ENCODE measurements at regions not wholly inside any gene's neighbourhood (a gene's known extent, or its start where the extent isn't known, plus 50 kb on each side); places are given as distances from the start of the nearest gene placed in this dataset.

DNA sequence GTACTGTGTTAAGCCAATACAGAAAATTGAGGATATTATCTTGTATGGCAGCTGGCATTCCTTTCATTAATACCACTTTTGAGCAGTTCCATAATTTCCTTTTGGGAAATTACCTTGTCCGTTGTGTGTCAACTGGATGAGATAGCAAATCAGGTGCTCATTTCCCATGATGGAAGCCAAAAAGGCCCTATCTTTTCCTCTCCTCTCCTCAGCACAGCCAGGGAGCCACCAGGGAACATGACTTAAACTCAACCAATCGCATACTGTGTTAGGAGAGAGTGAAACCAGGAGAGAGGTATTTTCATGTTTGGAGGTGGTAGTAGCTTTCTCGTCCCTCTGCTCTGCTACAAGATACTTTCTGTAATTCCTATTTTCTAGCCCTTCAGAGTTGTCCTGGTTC, 96.1 kb upstream of the TOX3 start:
- no peak for DNase-seq

DNA sequence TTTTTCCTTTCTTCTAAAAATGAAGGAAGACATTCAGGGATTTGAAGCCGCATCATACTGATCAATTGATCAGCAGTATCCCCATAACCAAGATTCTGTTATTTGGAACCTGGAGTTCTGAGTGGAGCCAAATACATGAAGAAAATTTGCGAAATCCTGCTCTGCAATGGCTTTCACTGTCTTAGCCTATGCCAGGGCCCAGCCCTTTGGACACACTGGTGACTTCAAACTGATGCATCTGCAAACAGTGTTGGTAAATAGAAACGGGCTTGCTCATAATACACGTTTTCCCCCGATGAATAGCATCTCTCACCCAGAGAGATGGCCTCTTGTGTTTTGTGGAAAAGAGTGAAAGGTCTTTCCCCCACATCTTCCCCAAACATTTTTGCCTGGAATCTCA, 87.6 kb upstream of the TOX3 start:
- no peak for DNase-seq

DNA sequence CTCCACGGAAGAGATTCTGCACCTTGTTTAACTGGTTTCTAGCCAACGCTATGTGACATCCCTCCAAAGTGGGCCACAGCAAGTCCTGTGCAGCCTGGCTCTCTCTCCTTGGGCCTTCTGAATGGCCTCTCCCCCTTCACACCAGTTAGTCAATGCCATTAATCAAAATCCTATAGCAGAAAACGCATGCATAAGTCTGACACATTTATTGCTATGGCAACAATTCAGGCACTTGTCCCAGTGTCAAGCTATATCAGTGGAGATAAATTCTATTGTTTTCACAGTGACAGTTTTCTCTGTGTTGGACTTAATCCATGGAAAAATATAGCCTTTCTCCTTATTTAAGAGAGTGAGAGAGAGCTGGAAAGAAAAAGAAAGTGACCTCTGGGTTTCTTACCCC, 87.2 kb upstream of the TOX3 start:
- DNase-seq: no peak

DNA sequence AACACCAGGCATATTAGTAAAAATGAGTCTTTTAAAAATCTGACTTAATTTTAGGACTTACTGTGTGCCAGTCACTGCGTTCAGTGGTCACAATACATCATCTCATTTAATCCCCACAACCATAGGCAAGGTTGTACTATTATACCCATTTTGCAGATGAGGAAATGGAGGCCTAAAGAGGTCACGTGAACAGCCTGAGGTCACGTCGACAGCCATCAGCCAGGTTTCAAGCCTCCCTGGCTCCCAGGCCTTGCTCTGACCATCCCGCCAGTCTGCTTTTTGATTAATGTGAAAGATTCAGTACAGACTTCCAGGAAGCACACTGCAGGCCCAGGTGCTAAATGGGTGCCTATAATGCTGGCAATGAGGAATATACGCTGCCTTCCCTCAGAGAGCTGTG, 86.3 kb upstream of the TOX3 start:
- DNase-seq: no peak

DNA sequence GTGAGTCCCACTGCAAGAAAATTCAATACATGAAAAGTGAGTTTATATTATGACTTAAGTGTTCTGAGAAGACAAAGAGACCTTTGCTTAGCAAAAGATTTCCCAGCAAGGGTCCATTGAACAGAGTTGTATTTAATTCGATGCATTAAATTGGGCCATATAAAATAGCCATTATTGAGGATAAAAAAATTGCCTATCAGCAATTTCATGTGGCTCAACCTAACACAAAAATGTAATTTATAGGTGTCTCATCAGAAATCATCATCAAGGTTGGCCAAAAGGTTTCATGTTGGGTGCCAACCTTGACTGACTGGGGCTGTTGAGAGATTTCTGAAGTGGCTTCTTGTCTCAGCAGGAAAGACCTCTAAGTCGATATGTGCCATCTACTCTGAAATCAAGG, 84.8 kb upstream of the TOX3 start:
- DNase-seq: no peak

DNA sequence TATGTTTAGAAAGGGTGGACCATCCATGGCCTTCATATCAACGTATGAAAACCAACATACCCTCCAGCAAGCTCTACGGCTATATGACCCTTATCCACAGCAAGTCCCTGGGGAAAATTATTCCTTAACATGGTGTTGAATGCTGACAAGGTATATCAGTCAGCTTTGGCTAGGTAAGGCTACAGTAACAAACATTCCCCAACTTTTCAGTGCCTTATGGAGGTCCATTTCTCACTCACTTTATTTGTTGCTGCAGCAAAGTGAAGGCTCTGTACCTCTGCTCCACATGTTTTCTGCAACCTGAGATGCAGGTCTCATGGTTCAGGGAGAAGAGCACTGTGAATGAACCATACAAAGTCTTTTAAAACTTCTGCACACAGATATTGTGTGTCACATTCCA, 83.8 kb upstream of the TOX3 start:
- DNase-seq: no peak

DNA sequence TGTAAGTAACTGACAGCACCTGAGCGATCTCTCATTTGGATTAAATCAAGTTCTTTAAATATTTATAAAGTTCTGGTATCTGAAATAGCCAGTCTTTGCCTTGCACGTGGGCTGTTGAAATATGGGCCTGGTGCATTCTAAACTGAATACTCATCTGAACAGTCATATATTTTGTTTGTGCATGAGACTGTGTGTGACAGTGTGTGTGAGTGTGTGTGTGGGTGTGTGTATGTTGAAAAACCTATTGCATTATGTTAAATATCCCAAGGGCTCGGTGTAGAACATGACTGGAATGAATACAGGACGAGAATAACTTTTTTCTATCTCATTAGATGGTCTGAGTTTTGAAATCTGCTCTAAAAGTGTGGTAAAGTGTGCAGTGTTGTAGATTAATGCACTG, 82.4 kb upstream of the TOX3 start:
- DNase-seq: no peak

DNA sequence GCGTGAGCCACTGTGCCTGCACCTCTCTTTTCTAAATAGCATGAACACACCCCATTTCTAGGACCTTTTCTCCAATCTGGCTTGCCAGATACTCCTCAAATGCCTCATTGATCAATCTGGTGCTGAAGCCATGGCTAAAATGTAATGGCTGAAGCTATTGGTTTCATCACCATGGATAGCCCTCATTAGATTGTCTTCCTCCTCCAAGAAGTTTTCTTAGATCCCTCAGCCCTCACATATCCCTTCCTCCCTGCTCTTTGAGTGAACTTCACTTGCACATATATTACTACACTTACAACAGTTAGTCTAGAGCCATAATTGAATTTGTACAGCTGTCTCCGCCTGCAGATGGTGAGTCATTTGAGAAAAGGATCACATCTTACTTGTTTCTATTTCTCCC, 77.9 kb upstream of the TOX3 start:
- DNase-seq: no peak

DNA sequence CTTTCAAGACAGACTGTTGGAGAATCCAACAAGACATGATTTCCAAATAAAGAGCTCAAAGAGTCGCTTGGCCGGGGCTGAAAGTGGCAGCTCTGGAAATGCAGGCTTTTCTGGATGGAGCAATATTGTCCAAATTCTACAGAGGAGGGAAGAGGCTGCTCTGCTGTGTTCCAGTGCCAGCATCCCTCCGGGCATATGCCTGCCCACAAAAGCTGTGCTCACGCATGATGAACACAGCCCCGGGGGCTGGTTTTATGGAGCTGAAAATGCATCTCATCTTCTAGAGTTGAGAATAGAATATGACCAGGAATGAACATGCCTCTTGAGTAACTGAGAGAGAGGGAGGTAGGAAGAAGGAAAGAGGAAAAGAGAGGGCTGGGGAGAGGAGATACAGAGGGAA, 74.7 kb upstream of the TOX3 start:
- no peak for DNase-seq

DNA sequence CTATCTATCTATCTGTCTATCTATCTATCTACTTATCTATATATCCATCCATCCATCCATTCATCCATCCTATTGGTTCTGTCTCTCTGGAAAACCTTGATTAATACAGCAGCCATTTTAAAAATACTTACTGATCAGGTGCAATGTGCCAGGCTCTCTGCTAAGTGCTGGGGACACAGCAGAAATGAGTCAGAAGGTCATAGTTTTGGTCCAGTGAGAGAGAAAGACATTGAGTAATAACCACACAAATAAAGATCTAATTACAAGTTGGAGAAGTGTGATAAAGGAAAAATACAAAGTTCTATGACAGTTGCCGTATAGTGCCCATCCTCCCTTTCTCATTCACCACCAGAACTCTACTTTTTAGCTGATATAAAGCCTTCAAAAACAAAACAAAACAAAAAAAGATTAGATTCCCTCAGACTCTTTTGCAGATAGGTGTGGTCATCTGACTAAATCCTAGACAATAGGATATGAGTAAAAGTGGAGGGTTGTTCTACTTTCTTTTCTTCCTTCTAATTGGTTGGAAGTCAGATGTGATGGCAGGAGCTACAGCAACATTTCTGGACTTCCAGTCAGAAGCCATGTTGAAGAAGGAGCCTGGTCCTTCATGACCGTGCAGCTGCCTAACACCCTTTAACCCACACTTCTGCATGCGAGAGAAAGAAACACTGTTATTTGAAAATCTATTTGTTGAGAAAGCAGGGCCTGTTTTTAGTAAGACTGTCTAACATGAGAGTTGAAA, 72.0 kb upstream of the TOX3 start:
- DNase-seq: no peak

DNA sequence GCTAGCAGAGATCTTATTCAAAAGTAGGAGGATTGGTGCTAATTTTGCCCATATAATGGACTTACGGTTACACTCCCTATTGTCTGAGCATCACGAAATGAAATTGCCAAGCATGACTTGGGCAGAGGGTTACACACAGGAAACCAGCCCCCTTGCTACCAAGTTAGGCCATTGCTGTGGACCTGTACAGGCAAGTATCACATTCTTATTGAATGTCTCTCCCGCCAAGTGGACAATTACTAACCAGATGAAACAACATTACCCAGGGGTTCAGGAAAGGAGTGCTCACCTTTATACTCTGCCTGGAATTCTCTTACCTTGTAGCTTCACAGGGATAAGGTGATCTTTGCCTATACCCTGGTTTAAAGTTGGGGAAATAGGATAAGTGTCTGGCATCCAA, 70.6 kb upstream of the TOX3 start:
- DNase-seq: no peak

DNA sequence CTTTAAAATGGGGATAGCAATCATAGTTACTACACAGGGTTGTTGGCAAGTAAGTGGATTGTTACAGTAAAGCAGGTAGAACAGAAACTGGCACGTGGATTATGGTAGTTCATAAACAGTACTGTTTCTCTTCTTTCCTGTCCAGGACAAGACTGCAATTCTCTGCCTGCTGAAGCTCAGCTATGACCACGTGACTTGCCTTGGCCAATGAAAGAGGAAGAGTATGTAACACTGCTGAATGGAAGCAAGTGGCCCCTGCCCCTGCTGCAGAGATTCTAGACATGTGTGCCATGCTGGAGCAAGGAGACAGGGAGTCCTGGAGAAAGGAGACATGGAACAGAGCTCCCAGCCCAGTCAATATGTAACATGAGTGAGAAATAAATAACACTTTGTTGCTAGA, 66.6 kb upstream of the TOX3 start:
- DNase-seq: no peak

DNA sequence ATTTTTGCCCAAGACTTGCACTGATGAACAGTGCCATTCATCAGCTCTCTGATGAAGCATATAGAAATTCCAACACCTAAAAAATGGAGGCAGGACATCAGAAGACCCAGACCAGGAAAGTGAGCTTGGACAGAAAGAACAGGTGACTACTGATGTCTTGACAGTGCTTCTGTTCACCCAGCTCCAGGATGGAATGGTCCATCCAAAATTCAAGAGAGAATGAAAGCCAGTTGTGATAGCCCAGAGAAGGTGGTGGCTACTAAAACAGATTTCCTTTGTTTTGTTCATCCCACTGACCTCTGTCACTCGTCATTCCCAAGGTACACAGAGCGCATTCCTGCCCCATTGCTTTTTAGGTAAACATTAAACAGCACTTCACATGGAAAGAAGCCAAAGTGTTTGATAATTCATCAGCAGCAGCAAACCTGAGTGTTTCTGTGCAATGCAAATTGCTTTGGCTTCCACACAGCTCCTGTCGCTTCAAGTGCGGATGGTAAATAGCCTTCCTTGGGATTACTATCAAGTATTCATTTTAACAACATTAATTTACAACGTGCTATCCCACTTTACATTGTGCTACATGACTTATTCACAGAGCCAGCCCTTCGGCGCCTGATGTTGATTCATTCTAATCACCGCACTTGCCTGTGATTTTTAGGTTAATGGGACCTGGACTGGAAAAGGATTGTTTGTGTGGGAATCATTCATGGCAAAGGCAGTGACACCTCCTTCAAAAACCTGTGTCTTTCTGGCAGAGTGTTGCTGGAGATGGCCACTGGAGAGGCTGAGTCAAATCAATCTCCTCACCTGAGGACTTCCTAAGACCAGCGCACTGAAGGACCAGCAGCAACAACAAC, 65.1 kb upstream of the TOX3 start:
- no peak for DNase-seq

DNA sequence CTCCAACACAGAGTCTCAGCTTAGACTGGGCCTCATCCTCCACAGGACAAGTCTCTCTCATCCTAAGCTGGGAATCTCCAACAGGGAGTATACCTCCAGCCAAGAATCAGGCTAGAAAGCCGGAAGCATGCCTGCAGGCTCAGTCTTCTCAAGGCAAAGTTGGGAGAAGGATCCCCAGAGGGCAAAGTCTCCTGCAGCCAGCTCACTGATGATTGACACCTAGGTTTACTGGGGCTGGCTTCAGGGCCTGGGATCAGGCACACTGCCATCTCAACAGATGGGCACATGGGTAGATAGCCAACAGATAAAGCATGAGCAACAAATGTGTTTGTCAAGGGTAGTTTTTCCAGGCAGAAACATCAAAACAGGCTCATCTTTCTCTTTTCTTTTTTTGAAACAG, 56.1 kb upstream of the TOX3 start:
- no peak for DNase-seq

DNA sequence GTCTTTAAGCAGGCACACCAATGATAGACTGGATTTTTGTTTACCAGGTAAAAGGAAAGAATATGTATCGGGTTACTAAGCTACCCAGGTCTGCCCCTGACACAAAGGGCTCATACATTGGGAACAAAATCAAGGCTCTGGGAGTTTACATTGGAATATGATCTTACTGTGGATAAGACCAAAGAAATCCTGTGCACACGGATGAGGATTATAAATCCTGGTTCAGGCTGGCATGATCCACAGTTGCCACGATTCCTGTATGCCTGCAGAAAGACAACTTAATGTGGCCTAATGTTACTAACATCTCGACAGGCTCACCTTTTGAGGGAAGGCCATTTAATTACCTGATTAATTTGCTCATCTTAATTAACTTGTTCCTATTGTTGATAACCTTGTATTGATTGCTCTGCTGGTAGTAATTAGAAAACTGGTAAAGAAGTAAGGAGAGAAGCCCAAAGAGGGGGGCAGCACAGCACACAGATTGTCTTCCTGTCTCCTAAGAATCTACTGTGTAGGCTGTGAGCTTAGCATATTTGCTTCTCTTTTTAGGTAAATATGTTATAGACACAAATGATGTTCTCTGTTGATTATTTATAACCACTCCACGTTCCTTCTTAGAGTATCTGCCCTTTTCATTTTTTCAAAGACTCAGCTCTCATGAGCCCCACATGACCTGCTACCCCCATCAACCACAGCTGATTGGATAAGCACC, 51.0 kb upstream of the TOX3 start:
- no peak for DNase-seq

DNA sequence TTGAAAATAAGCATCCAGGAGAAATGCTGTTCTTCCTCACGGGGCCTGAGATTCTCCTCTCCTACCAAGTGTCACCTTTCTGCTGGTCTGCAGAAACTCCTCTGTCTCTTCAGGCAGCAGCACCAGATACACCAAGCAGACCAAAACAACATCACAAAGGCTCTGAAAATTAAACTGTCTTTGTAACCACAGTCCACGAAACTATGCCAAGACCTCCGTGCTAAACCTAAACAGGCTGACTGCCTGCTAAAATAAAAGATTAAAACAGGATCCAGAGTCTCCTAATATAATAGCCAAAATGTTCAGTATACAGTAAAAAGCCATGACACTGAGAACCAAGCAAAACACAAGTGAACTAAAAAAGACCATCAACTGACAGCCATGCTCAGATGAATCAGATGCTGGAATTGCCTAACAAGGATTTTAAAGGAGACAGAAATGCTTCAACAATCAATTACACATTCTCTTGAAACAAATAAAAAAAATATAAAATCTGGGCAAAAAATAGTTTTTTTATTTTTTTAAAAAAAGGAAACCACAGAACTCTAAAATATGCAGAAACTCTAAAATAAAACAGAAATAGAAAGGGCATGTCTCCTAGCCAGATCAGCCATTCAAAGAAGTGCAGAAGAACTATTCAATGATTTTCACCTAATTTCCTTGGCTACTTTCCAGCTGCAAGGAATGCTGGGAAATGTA, 50.3 kb upstream of the TOX3 start:
- DNase-seq: no peak
